Activated CD4-positive, alpha-beta memory T cell treated with anti-CD3 and anti-CD28 coated beads for 36 hours (primary cell): ENCODE measurements at regions not wholly inside any gene's neighbourhood (a gene's known extent, or its start where the extent isn't known, plus 50 kb on each side); places are given as distances from the start of the nearest gene placed in this dataset.

Experiments used
- CTCF ChIA-PET: fragments of 350-600 bp; sonication (Branson Sonifier 250); formaldehyde crosslinking; loops from one replicate; lab custom pipeline; 2021; ENCODE audit warnings: antibody characterized with exemption, inconsistent platforms; lab: Charles Lee
- POLR2A ChIA-PET: fragments of 350-600 bp; sonication (Branson Sonifier 250); formaldehyde crosslinking; loops from one replicate; lab custom pipeline; 2021; ENCODE audit warnings: antibody characterized with exemption; lab: Charles Lee
- DNase-seq: peaks from one replicate; pipeline ENCODE4 v3.0.0-alpha.2; 2020
- H3K27ac Mint-ChIP-seq: one replicate; pipeline ENCODE4 v1.8.0; 2021; ENCODE audit warnings: mixed read lengths
- H3K27me3 Mint-ChIP-seq: one replicate; pipeline ENCODE4 v1.8.0; 2021; ENCODE audit warnings: mixed read lengths
- H3K36me3 Mint-ChIP-seq: one replicate; pipeline ENCODE4 v1.8.0; 2021; ENCODE audit warnings: mixed read lengths
- H3K4me1 Mint-ChIP-seq: one replicate; pipeline ENCODE4 v1.8.0; 2021; ENCODE audit warnings: low read depth, mixed read lengths
- H3K4me3 Mint-ChIP-seq: one replicate; pipeline ENCODE4 v1.8.0; 2021; ENCODE audit warnings: mild to moderate bottlenecking, mixed read lengths
- H3K9me3 Mint-ChIP-seq: one replicate; pipeline ENCODE4 v1.8.0; 2021; ENCODE audit warnings: mixed read lengths
- intact Hi-C: fragments of 100-400 bp; cut with micrococcal nuclease; formaldehyde crosslinking; loops from one replicate; pipeline ENCODE4 v1.15.1; 2023

- no peak overlapping the region for H3K27ac Mint-ChIP-seq
- no peaks in the 10 kb centered on the region for H3K9me3 Mint-ChIP-seq
- H3K4me1 Mint-ChIP-seq: no peaks in the 10 kb centered on the region
- ChIA-PET CTCF (interaction anchor here (0.9 to 19.0 kb wide), 15 partner anchors 9 to 520 kb away, joined by 3 to 341 read pairs (median 4); no protein-coding TSS in a partner anchor), POLR2A (no interaction called here)
- DNase-seq: peak; percentile 42
- H3K4me3 Mint-ChIP-seq: no peak overlapping the region
- no peaks in the 10 kb centered on the region for H3K27me3 Mint-ChIP-seq
- intact Hi-C loops: no loop called here
- peaks cover 3% of the 10 kb centered on the region for H3K36me3 Mint-ChIP-seq
Measured at GRCh38 chr12:107610021-107610859, 75.4 kb upstream of the PWP1 start.

GRCh38 chr12:107612508-107612907 lies 73.1 kb upstream of the PWP1 start:
- no peaks in the 10 kb centered on the region for H3K9me3 Mint-ChIP-seq
- no peak for DNase-seq
- POLR2A ChIA-PET: no interaction called here
- no peaks in the 10 kb centered on the region for H3K4me1 Mint-ChIP-seq
- CTCF ChIA-PET: interaction anchor here (0.6 to 19.0 kb wide), 3 partner anchors 439 to 523 kb away, joined by 3 to 341 read pairs (median 3); no protein-coding TSS in a partner anchor
- peaks cover 3% of the 10 kb centered on the region for H3K36me3 Mint-ChIP-seq
- H3K27me3 Mint-ChIP-seq: no peaks in the 10 kb centered on the region
- intact Hi-C loops: no loop called here
- H3K4me3 Mint-ChIP-seq: no peak overlapping the region
- no peak overlapping the region for H3K27ac Mint-ChIP-seq

- no peak overlapping the region for H3K27ac Mint-ChIP-seq
- intact Hi-C loops: no loop called here
- H3K9me3 Mint-ChIP-seq: no peaks in the 10 kb centered on the region
- no peak overlapping the region for H3K4me3 Mint-ChIP-seq
- DNase-seq: no peak
- no peaks in the 10 kb centered on the region for H3K27me3 Mint-ChIP-seq
- no peaks in the 10 kb centered on the region for H3K4me1 Mint-ChIP-seq
- peaks cover 13% of the 10 kb centered on the region for H3K36me3 Mint-ChIP-seq
- CTCF ChIA-PET: interaction anchor here (4.4 to 19.0 kb wide), 2 partner anchors 9 to 484 kb away, joined by 20 to 341 read pairs; no protein-coding TSS in a partner anchor
- POLR2A ChIA-PET: no interaction called here
Measured at GRCh38 chr12:107616941-107617340, 68.7 kb upstream of the PWP1 start.

DNA sequence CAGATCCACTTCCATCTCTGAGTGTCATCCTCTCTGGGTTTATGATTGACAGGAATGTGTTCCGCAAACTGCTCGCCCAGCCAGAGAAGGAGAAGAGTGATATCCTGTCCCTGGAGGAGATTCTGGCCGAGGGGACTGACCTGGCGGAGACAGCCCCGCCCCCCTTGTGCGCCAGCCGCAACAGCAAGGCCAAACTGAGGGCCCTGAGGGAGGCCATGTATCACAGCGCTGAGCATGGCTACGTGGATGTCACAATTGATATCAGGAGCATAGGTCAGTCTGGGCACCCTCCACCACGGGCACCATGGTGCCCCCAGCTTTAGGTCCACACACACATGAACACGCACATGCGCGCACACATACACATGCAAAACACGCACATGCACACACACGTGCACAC lies 67.5 kb upstream of the PWP1 start:
- no peak for DNase-seq
- Mint-ChIP-seq H3K4me3 (no peak overlapping the region), H3K27me3 (no peaks in the 10 kb centered on the region), H3K36me3 (peaks cover 13% of the 10 kb centered on the region), H3K9me3 (no peaks in the 10 kb centered on the region), H3K4me1 (no peaks in the 10 kb centered on the region), H3K27ac (no peak overlapping the region)
- ChIA-PET CTCF (interaction anchor here (4.4 to 19.0 kb wide), 2 partner anchors 10 to 485 kb away, joined by 20 to 341 read pairs; no protein-coding TSS in a partner anchor), POLR2A (no interaction called here)
- intact Hi-C loops: no loop called here

GRCh38 chr12:107619831-107620230 lies 65.8 kb upstream of the PWP1 start:
- ChIA-PET POLR2A (no interaction called here), CTCF (interaction anchor here (1.1 to 19.0 kb wide), 3 partner anchors 9 to 487 kb away, joined by 3 to 341 read pairs (median 4); no protein-coding TSS in a partner anchor)
- Mint-ChIP-seq H3K27ac (no peak overlapping the region), H3K4me1 (no peaks in the 10 kb centered on the region), H3K9me3 (peaks cover 5% of the 10 kb centered on the region), H3K27me3 (no peaks in the 10 kb centered on the region), H3K4me3 (no peak overlapping the region), H3K36me3 (peaks cover 23% of the 10 kb centered on the region)
- no peak for DNase-seq
- intact Hi-C loops: no loop called here

GRCh38 chr12:107622001-107622400 lies 63.6 kb upstream of the PWP1 start:
- H3K4me3 Mint-ChIP-seq: no peak overlapping the region
- POLR2A ChIA-PET: no interaction called here
- CTCF ChIA-PET: interaction anchor here (1.0 to 3.5 kb wide), 2 partner anchors 16 to 490 kb away, joined by 4 to 19 read pairs; no protein-coding TSS in a partner anchor
- peaks cover 9% of the 10 kb centered on the region for H3K9me3 Mint-ChIP-seq
- no peaks in the 10 kb centered on the region for H3K27me3 Mint-ChIP-seq
- H3K36me3 Mint-ChIP-seq: peaks cover 26% of the 10 kb centered on the region
- H3K4me1 Mint-ChIP-seq: no peaks in the 10 kb centered on the region
- intact Hi-C loops: no loop called here
- H3K27ac Mint-ChIP-seq: no peak overlapping the region
- DNase-seq: no peak

DNA sequence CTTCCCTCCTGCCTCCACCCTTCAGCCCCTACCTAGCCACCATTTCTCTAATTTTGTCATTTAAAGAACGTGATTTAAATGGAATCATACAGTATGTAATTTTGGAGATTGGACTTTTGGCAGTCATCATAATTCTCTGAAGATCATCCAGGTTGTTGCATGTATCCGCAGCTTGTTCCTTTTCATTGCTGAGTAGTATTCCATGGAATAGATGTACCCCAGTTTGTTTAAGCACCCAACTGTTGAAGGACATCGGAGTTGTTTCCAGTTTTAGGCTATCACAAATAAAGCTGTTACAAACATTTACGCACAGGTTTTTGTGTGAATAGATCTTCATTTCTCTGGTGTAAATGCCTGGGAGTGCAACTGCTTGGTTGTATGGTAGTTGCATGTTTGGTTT lies 61.1 kb upstream of the PWP1 start:
- POLR2A ChIA-PET: no interaction called here
- intact Hi-C loops: no loop called here
- H3K27me3 Mint-ChIP-seq: no peaks in the 10 kb centered on the region

GRCh38 chr12:107631715-107632114 lies 53.9 kb upstream of the PWP1 start:
- H3K27ac Mint-ChIP-seq: no peak overlapping the region
- POLR2A ChIA-PET: no interaction called here
- intact Hi-C loops: no loop called here
- peaks cover 2% of the 10 kb centered on the region for H3K36me3 Mint-ChIP-seq
- no peaks in the 10 kb centered on the region for H3K27me3 Mint-ChIP-seq
- CTCF ChIA-PET: interaction anchor here (1.3 kb wide), 1 partner anchor 22 kb away, joined by 3 read pairs; no protein-coding TSS in a partner anchor
- no peaks in the 10 kb centered on the region for H3K4me1 Mint-ChIP-seq
- no peaks in the 10 kb centered on the region for H3K9me3 Mint-ChIP-seq
- no peak overlapping the region for H3K4me3 Mint-ChIP-seq
- DNase-seq: no peak

More for the DNA sequence above, 61.1 kb upstream of the PWP1 start:
- Mint-ChIP-seq H3K36me3 (peaks cover 17% of the 10 kb centered on the region), H3K4me1 (no peaks in the 10 kb centered on the region), H3K27ac (no peak overlapping the region), H3K9me3 (peaks cover 9% of the 10 kb centered on the region), H3K4me3 (no peak overlapping the region)
- no peak for DNase-seq
- CTCF ChIA-PET: no interaction called here

DNA sequence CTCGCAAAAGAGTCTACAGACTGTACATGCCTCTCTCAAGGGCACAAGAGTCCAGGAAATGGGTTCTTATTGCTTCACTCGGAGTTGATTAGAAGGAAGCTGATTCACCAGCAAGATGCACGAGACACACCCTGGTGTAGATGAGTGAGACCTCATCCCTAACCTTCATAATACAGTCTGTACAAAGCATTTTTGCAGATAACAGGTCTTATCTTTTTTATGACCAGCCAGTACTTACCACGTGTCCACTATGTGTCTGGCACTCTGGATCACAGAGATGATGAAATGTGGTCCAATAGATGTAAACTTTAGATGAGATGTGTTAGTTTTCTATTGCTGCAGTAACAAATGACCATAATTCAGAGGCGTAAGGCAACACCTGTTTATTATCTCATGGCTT lies 53.4 kb upstream of the PWP1 start:
- no peak for DNase-seq
- ChIA-PET POLR2A (no interaction called here), CTCF (no interaction called here)
- no peak overlapping the region for H3K27ac Mint-ChIP-seq
- no peak overlapping the region for H3K4me3 Mint-ChIP-seq
- intact Hi-C loops: no loop called here
- H3K4me1 Mint-ChIP-seq: no peaks in the 10 kb centered on the region
- peaks cover 2% of the 10 kb centered on the region for H3K36me3 Mint-ChIP-seq
- no peaks in the 10 kb centered on the region for H3K9me3 Mint-ChIP-seq
- no peaks in the 10 kb centered on the region for H3K27me3 Mint-ChIP-seq

DNA sequence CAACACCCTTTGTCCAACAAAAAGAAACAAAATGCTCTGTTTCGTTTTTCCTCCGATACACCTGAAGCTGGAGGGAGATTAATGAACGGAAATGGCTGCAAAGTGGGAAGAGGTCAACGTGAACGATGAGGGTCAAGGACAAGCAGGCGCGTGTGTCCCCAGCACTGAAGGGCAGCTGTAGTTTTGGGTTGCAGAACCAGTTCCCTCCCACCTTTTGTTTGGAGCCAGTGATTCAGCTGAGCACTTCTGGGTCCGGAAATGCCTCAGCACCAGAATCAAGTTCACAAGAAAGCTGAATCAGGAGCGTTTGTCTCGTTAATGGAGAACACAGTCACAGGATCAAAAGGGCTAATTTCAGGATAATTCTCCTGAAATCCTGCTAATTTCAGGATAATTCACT lies 51.1 kb upstream of the PWP1 start:
- no peaks in the 10 kb centered on the region for H3K9me3 Mint-ChIP-seq
- intact Hi-C loops: no loop called here
- H3K27me3 Mint-ChIP-seq: no peaks in the 10 kb centered on the region
- no peaks in the 10 kb centered on the region for H3K4me1 Mint-ChIP-seq
- H3K36me3 Mint-ChIP-seq: peaks cover 2% of the 10 kb centered on the region
- no peak overlapping the region for H3K4me3 Mint-ChIP-seq
- no peak for DNase-seq
- ChIA-PET POLR2A (no interaction called here), CTCF (no interaction called here)
- H3K27ac Mint-ChIP-seq: no peak overlapping the region

DNA sequence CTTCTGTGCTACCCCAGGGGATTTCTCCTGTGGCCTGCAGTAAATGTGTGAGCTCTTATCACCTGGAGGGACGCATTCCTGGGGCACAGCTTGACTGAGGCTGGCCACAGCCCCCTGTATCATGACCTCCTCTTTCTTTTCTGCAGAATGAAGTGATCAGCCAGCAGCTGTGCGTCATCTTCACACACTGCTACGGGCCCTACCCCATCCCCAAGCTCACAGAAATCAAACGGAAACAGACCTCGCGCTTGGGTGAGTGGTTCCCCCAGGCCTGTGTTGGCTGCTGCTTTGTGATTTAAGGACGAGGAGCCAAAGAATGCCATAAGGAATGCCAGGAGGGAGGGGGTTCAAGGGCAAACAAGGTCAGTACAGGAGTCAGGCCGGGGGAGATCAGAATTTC lies 50.5 kb upstream of the PWP1 start:
- H3K4me1 Mint-ChIP-seq: no peaks in the 10 kb centered on the region
- peaks cover 4% of the 10 kb centered on the region for H3K36me3 Mint-ChIP-seq
- H3K27me3 Mint-ChIP-seq: no peaks in the 10 kb centered on the region
- no peak overlapping the region for H3K27ac Mint-ChIP-seq
- intact Hi-C loops: no loop called here
- H3K4me3 Mint-ChIP-seq: no peak overlapping the region
- CTCF ChIA-PET: no interaction called here
- no peaks in the 10 kb centered on the region for H3K9me3 Mint-ChIP-seq
- POLR2A ChIA-PET: no interaction called here
- DNase-seq: no peak
